ENCODE measurements at regions not wholly inside any gene's neighbourhood (a gene's known extent, or its start where the extent isn't known, plus 50 kb on each side); places are given as distances from the start of the nearest gene placed in this dataset.

DNA sequence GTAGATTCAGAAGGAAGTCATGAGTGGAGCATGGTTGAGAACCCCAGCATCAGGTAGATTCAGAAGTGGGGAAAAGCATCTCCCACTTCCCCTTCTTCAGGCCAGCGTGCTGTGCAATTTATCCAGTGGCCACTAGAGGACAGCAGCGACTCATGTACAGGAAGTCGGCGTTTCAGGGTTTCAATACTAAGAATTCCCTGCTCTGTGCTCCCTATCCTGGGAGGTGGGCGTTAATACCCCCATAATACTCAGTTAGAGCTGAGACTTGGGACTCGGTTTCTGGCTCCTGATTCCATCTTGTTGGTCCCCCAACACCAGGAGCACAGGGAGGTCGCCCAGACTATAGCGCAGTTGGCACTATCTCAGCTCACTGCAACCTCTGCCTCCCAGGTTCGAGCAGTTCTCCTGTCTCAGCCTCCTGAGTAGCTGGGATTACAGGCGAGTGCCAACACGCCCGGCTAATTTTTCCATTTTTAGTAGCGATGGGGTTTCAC is 75.3 kb upstream of the AMZ2 start:
- H3K4me3 ChIP-seq (ENCODE audit: low read depth, low read length) = no peak overlapping the region
- TF ChIP-seq, protein P1, sequence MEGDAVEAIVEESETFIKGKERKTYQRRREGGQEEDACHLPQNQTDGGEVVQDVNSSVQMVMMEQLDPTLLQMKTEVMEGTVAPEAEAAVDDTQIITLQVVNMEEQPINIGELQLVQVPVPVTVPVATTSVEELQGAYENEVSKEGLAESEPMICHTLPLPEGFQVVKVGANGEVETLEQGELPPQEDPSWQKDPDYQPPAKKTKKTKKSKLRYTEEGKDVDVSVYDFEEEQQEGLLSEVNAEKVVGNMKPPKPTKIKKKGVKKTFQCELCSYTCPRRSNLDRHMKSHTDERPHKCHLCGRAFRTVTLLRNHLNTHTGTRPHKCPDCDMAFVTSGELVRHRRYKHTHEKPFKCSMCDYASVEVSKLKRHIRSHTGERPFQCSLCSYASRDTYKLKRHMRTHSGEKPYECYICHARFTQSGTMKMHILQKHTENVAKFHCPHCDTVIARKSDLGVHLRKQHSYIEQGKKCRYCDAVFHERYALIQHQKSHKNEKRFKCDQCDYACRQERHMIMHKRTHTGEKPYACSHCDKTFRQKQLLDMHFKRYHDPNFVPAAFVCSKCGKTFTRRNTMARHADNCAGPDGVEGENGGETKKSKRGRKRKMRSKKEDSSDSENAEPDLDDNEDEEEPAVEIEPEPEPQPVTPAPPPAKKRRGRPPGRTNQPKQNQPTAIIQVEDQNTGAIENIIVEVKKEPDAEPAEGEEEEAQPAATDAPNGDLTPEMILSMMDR (IDR thresholded peaks at IDR 0.05; ENCODE audit: low read depth, low read length, missing control alignments) = peak; percentile 97
- in situ Hi-C loops (cut with HindIII; ENCODE audit: low sequenced_read_pairs) = no loop called here
- peak; percentile 23 for DNase-seq (ENCODE audit: low read depth)

DNA sequence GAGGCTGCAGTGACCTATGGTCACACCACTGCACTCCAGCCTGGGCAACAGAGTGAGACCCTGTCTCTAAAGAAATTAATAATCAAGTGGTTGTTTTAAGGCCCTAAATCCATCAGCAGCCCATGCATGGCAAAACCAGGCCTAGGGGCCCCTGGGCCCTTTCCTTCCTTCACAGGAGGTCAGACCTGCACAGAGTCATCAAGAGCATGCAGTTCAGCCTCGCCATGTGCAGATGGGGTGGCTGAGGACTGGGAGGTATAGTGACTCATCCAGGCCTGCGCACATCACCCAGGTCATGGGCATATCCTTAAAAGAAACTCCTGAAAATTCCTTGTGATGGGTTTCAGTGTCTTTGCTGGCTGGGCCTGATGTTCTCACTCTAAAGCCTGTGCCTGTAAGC is 72.4 kb upstream of the AMZ2 start:
- TF ChIP-seq, protein P1 (IDR thresholded peaks at IDR 0.05; ENCODE audit: low read depth, low read length, missing control alignments) = no peak
- in situ Hi-C loops (cut with HindIII; ENCODE audit: low sequenced_read_pairs) = no loop called here
- DNase-seq (ENCODE audit: low read depth) = no peak
- no peak overlapping the region for H3K4me3 ChIP-seq (ENCODE audit: low read depth, low read length)

DNA sequence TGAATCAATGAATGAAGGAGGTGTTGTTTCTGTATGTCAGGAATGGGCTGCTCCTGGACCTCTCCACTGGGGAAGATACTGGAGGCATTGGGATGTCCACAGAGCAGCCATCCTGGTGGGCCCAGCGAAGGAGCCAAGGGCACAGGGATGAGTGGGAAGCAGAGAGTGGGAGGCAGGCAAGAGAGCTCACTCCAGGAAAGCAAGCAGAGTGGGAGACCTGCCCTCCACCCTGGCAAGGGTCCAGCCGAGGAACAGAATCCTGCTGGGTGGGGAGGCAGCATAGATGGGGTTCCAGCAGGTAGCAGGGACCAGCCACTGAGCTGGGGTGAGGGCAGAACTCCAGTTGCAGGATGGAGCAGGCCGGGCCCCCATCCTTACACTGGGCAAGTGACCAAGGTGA is 71.9 kb upstream of the AMZ2 start:
- H3K4me3 ChIP-seq (ENCODE audit: low read depth, low read length) = no peak overlapping the region
- TF ChIP-seq, protein P1 (IDR thresholded peaks at IDR 0.05; ENCODE audit: low read depth, low read length, missing control alignments) = no peak
- in situ Hi-C loops (cut with HindIII; ENCODE audit: low sequenced_read_pairs) = no loop called here
- DNase-seq (ENCODE audit: low read depth) = no peak

DNA sequence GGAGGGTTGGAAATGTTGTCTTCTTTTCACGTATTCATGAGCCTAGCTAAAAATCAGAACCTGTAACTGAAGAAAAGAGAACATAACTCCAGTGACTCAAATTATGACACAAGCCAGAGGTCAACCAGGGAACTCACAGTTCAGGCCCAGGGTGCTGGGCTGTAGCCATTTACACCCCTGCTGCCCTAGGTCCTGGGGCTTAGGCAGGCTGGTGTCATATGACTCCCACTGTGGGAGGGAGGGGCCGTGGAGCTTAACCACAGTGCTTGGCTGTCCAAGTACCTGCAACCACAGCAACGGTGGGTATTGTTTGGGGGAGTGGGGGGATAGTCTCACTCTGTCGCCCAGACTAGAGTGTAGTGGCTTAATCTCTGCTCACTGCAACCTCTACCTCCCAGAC is 71.1 kb upstream of the AMZ2 start:
- TF ChIP-seq, protein P1 (IDR thresholded peaks at IDR 0.05; ENCODE audit: low read depth, low read length, missing control alignments) = no peak
- no peak for DNase-seq (ENCODE audit: low read depth)
- in situ Hi-C loops (cut with HindIII; ENCODE audit: low sequenced_read_pairs) = no loop called here
- H3K4me3 ChIP-seq (ENCODE audit: low read depth, low read length) = no peak overlapping the region

DNA sequence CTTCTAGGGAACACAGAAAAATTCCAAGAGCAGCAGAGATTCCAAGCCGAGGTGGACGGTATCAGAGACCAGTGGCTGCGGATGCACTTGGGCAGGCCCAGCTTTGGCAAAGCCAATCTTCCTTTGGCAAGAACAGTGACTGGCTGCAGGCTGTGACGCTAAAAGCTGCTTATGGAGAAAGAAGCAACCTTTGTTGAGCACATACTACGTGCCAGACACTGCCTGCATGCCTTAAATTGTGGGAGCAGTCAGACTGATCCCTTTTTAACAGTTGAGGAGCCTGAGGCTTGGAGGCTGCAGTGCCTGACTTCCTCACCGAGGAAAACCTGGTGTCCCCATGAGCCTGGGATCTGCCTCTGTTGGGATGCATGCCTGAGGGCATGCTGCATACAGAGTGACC is 69.0 kb upstream of the AMZ2 start:
- no peak for DNase-seq (ENCODE audit: low read depth)
- no peak overlapping the region for H3K4me3 ChIP-seq (ENCODE audit: low read depth, low read length)
- TF ChIP-seq, protein P1 (IDR thresholded peaks at IDR 0.05; ENCODE audit: low read depth, low read length, missing control alignments) = no peak
- in situ Hi-C loops (cut with HindIII; ENCODE audit: low sequenced_read_pairs) = no loop called here

DNA sequence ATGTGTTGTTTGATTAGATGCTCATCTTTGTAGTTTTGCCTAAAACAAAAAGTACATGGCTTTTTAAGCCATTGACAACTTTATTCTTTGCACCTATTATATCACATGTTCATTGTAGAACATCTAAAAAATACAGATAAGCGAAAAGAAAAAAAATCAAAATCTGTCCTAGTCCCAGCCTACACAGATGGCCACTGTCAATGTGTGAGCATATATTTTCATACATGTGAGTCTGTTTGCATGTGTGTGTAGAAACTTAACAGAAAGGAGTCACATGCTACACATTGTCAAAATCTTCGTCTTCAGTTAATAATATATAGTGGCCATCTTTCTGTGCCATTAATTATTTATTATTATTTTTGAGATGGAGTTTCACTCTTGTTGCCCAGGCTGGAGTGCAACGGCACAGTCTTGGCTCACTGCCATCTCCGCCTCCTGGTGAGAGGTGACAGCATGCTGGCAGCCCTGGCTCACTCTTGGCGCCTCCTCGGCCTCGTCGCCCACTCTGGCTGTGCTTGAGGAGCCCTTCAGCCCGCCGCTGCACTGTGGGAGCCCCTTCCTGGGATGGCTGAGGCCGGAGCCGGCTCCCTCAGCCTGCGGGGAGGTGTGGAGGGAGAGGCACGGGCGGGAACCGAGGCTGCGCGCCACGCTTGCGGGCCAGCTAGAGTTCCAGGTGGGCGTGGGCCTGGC is 68.5 kb upstream of the AMZ2 start:
- H3K4me3 ChIP-seq (ENCODE audit: low read depth, low read length) = no peak overlapping the region
- DNase-seq (ENCODE audit: low read depth) = no peak
- TF ChIP-seq, protein P1 (IDR thresholded peaks at IDR 0.05; ENCODE audit: low read depth, low read length, missing control alignments) = no peak
- in situ Hi-C loops (cut with HindIII; ENCODE audit: low sequenced_read_pairs) = no loop called here

All from astrocyte of the cerebellum (primary cell).